ENCODE measurements at regions not wholly inside any gene's neighbourhood (a gene's known extent, or its start where the extent isn't known, plus 50 kb on each side); places are given as distances from the start of the nearest gene placed in this dataset.
"Not testable (repeated sequence)": the region's sequence is repeated elsewhere in the genome, so short reads cannot be mapped to it uniquely, and the experiment has no call there.

GRCh38 chr14:105621479-105622328 is 95.3 kb downstream of the TMEM121 start:
- not testable (repeated sequence) for DNase-seq (ENCODE audit: low spot score)

- DNase-seq (ENCODE audit: low spot score), result no peak
Measured at GRCh38 chr14:105622329-105622955, 96.1 kb downstream of the TMEM121 start.

GRCh38 chr14:105623178-105623577 is 96.8 kb downstream of the TMEM121 start:
- not testable (repeated sequence) for DNase-seq (ENCODE audit: low spot score)

GRCh38 chr14:105624346-105624745 is 98.0 kb downstream of the TMEM121 start:
- DNase-seq (ENCODE audit: low spot score), result not testable (repeated sequence)

- DNase-seq (ENCODE audit: low spot score), result not testable (repeated sequence)
Measured at GRCh38 chr14:105624749-105625434, 98.5 kb downstream of the TMEM121 start.

- DNase-seq (ENCODE audit: low spot score), result not testable (repeated sequence)
Measured at GRCh38 chr14:105625448-105625847, 99.1 kb downstream of the TMEM121 start.

- not testable (repeated sequence) for DNase-seq (ENCODE audit: low spot score)
Measured at GRCh38 chr14:105626111-105626510, 99.7 kb downstream of the TMEM121 start.

- not testable (repeated sequence) for DNase-seq (ENCODE audit: low spot score)
Measured at GRCh38 chr14:105626651-105627050, 100.3 kb downstream of the TMEM121 start.

- not testable (repeated sequence) for DNase-seq (ENCODE audit: low spot score)
Measured at GRCh38 chr14:105627287-105627686, 100.9 kb downstream of the TMEM121 start.

GRCh38 chr14:105627701-105628100 is 101.3 kb downstream of the TMEM121 start:
- no peak for DNase-seq (ENCODE audit: low spot score)

GRCh38 chr14:105628126-105628525 is 101.7 kb downstream of the TMEM121 start:
- not testable (repeated sequence) for DNase-seq (ENCODE audit: low spot score)

GRCh38 chr14:105628531-105629067 is 102.2 kb downstream of the TMEM121 start:
- not testable (repeated sequence) for DNase-seq (ENCODE audit: low spot score)

- DNase-seq (ENCODE audit: low spot score), result not testable (repeated sequence)
Measured at GRCh38 chr14:105629091-105629885, 102.9 kb downstream of the TMEM121 start.

GRCh38 chr14:105629886-105630215 is 103.5 kb downstream of the TMEM121 start:
- DNase-seq (ENCODE audit: low spot score), result no peak

- not testable (repeated sequence) for DNase-seq (ENCODE audit: low spot score)
Measured at GRCh38 chr14:105630293-105630934, 104.0 kb downstream of the TMEM121 start.

- not testable (repeated sequence) for DNase-seq (ENCODE audit: low spot score)
Measured at GRCh38 chr14:105630935-105631779, 104.8 kb downstream of the TMEM121 start.

GRCh38 chr14:105632010-105632409 is 105.6 kb downstream of the TMEM121 start:
- DNase-seq (ENCODE audit: low spot score), result no peak

- not testable (repeated sequence) for DNase-seq (ENCODE audit: low spot score)
Measured at GRCh38 chr14:105633596-105633995, 107.2 kb downstream of the TMEM121 start.

- no peak for DNase-seq (ENCODE audit: low spot score)
Measured at GRCh38 chr14:105635560-105635959, 109.2 kb downstream of the TMEM121 start.

GRCh38 chr14:105636021-105636420 is 109.6 kb downstream of the TMEM121 start:
- not testable (repeated sequence) for DNase-seq (ENCODE audit: low spot score)
